HepG2 (cell line): ENCODE measurements at regions not wholly inside any gene's neighbourhood (a gene's known extent, or its start where the extent isn't known, plus 50 kb on each side); places are given as distances from the start of the nearest gene placed in this dataset.

ENCODE experiments used
- ATF4 ChIP-seq, 2 experiments: fragments of 450-650 bp in 1 of 2; sonication (generic) in 1 of 2; formaldehyde crosslinking; IDR thresholded peaks; 2 replicates each; pipeline versions ENCODE4 v1.5.0 to v1.8.0; 2020 to 2022; ENCODE audit warnings: mild to moderate bottlenecking in 1 of 2, missing genetic modification reagents in 1 of 2
- NFYC ChIP-seq: IDR thresholded peaks from 2 replicates; pipeline ENCODE4 v1.6.1; 2016; ENCODE audit warnings: missing genetic modification reagents, missing compliant biosample characterization
- NR2F6 ChIP-seq, 2 experiments: IDR thresholded peaks; 2 replicates each; pipeline ENCODE4 v1.6.1; 2016; ENCODE audit warnings: antibody characterized with exemption in 1 of 2, mild to moderate bottlenecking in 1 of 2
- PRDM15 ChIP-seq: sonication (generic); formaldehyde crosslinking; IDR thresholded peaks from 2 replicates; pipeline ENCODE4 v1.4.0; 2020; ENCODE audit warnings: missing genetic modification reagents
- SOX6 ChIP-seq, 2 experiments: fragments of 450-650 bp in 1 of 2; sonication (generic) in 1 of 2; formaldehyde crosslinking in 1 of 2; IDR thresholded peaks; 2 replicates each; pipeline versions ENCODE4 v1.4.0 to v1.6.1; 2017 to 2020; ENCODE audit warnings: antibody characterized with exemption in 1 of 2, mild to moderate bottlenecking in 1 of 2, missing genetic modification reagents in 1 of 2
- ZMYM4 ChIP-seq: sonication (generic); formaldehyde crosslinking; IDR thresholded peaks from 2 replicates; pipeline ENCODE4 v1.8.1; 2023; ENCODE audit warnings: mild to moderate bottlenecking, missing genetic modification reagents
- ZNF18 ChIP-seq: sonication (generic); formaldehyde crosslinking; IDR thresholded peaks from 2 replicates; pipeline ENCODE4 v1.8.0; 2022; ENCODE audit warnings: mild to moderate bottlenecking, missing genetic modification reagents; ENCODE audit not compliant: insufficient replicate concordance
- ZNF275 ChIP-seq: sonication (generic); formaldehyde crosslinking; IDR thresholded peaks from 2 replicates; pipeline ENCODE4 v1.8.0; 2022; ENCODE audit warnings: missing genetic modification reagents, mild to moderate bottlenecking, inconsistent platforms, borderline replicate concordance
- ZNF281 ChIP-seq: sonication (generic); formaldehyde crosslinking; IDR thresholded peaks from 2 replicates; pipeline ENCODE4 v1.4.0; 2020; ENCODE audit warnings: missing genetic modification reagents, borderline replicate concordance
- ZSCAN22 ChIP-seq: sonication (generic); formaldehyde crosslinking; IDR thresholded peaks from 2 replicates; pipeline ENCODE4 v1.4.0; 2020; ENCODE audit warnings: mild to moderate bottlenecking, missing genetic modification reagents
- ZXDC ChIP-seq: sonication (generic); formaldehyde crosslinking; IDR thresholded peaks from 2 replicates; pipeline ENCODE4 v1.5.0; 2020; ENCODE audit warnings: mild to moderate bottlenecking, missing genetic modification reagents

- TF ChIP-seq PRDM15 (CRISPR knock-in tag) (no peak), NR2F6 (IDR thresholded peaks at IDR 0.05) (no peak), NR2F6 (CRISPR knock-in tag; IDR thresholded peaks at IDR 0.05) (no peak), ZNF18 (CRISPR knock-in tag) (no peak), ZMYM4 (CRISPR knock-in tag) (no peak), ZXDC (CRISPR knock-in tag) (no peak), ZNF281 (no peak), ZSCAN22 (CRISPR knock-in tag) (no peak), NFYC (no peak), ATF4 (CRISPR knock-in tag; IDR thresholded peaks at IDR 0.05) (no peak), ZNF275 (CRISPR knock-in tag) (no peak), SOX6 (IDR thresholded peaks at IDR 0.05) (no peak), SOX6 (CRISPR knock-in tag; IDR thresholded peaks at IDR 0.05) (no peak)
These were observed 779.3 kb downstream of the NLGN4X start (continued) for GRCh38 chrX:5449323-5449722.
